ENCODE measurements at regions not wholly inside any gene's neighbourhood (a gene's known extent, or its start where the extent isn't known, plus 50 kb on each side); places are given as distances from the start of the nearest gene placed in this dataset.
A peak's percentile ranks its signal among the peaks of the same experiment; 100 is the strongest.
"Not testable (repeated sequence)": the region's sequence is repeated elsewhere in the genome, so short reads cannot be mapped to it uniquely, and the experiment has no call there.

- DNase-seq, result no peak
Observed at GRCh38 chr5:86671536-86671935, 53.8 kb downstream of the COX7C start.

GRCh38 chr5:86674069-86674468 is 56.3 kb downstream of the COX7C start:
- no peak for DNase-seq

- no peak for DNase-seq
Observed at GRCh38 chr5:86675311-86675710, 57.6 kb downstream of the COX7C start.

GRCh38 chr5:86679529-86679928 is 61.8 kb downstream of the COX7C start:
- DNase-seq, result peak; percentile 37

- no peak for DNase-seq
Observed at GRCh38 chr5:86679949-86680348, 62.2 kb downstream of the COX7C start.

- no peak for DNase-seq
Observed at GRCh38 chr5:86684222-86684621, 66.5 kb downstream of the COX7C start.

GRCh38 chr5:86686046-86686445 is 68.3 kb downstream of the COX7C start:
- no peak for DNase-seq

- no peak for DNase-seq
Observed at GRCh38 chr5:86688406-86688805, 70.7 kb downstream of the COX7C start.

GRCh38 chr5:86689103-86689729 is 71.5 kb downstream of the COX7C start:
- DNase-seq, result no peak

- DNase-seq, result no peak
Observed at GRCh38 chr5:86709157-86709881, 91.6 kb downstream of the COX7C start.

GRCh38 chr5:86716121-86716520 is 98.4 kb downstream of the COX7C start:
- DNase-seq, result no peak

- not testable (repeated sequence) for DNase-seq
Observed at GRCh38 chr5:86731319-86732117, 113.8 kb downstream of the COX7C start.

- no peak for DNase-seq
Observed at GRCh38 chr5:86735370-86735769, 117.6 kb downstream of the COX7C start.

GRCh38 chr5:86737579-86737978 is 119.8 kb downstream of the COX7C start:
- DNase-seq, result no peak

GRCh38 chr5:86748538-86749105 is 130.9 kb downstream of the COX7C start:
- no peak for DNase-seq

- DNase-seq, result no peak
Observed at GRCh38 chr5:86749841-86750240, 132.1 kb downstream of the COX7C start.

- DNase-seq, result no peak
Observed at GRCh38 chr5:86756839-86757238, 139.1 kb downstream of the COX7C start.

GRCh38 chr5:86757824-86758223 is 140.1 kb downstream of the COX7C start:
- no peak for DNase-seq

GRCh38 chr5:86760661-86761060 is 142.9 kb downstream of the COX7C start:
- DNase-seq, result no peak

- DNase-seq, result no peak
Observed at GRCh38 chr5:86763929-86764328, 146.2 kb downstream of the COX7C start.

GRCh38 chr5:86765778-86766502 is 148.2 kb downstream of the COX7C start:
- DNase-seq, result no peak

GRCh38 chr5:86768699-86769202 is 151.0 kb downstream of the COX7C start:
- no peak for DNase-seq

- no peak for DNase-seq
Observed at GRCh38 chr5:86780018-86780417, 162.3 kb downstream of the COX7C start.
